MM.1S (cell line): ENCODE measurements at regions not wholly inside any gene's neighbourhood (a gene's known extent, or its start where the extent isn't known, plus 50 kb on each side); places are given as distances from the start of the nearest gene placed in this dataset.

ENCODE experiments used
- DNase-seq: peaks from one replicate; pipeline ENCODE4 v3.0.0-alpha.2; 2015
- H2AFZ ChIP-seq: fragments of 300-600 bp; sonication (generic); 2 replicates; pipeline ENCODE4 v1.6.0; 2016; ENCODE audit warnings: antibody characterized with exemption, low read length
- H3F3A ChIP-seq: fragments of 300-600 bp; sonication (generic); 2 replicates; pipeline ENCODE4 v1.6.1; 2016; ENCODE audit warnings: mild to moderate bottlenecking, antibody characterized with exemption, low read length, moderate library complexity, mixed read lengths; ENCODE audit not compliant: insufficient read depth
- H3K27ac ChIP-seq: fragments of 300-600 bp; sonication (generic); 2 replicates; pipeline ENCODE4 v1.5.1; 2016; ENCODE audit warnings: mild to moderate bottlenecking, low read length
- H3K27me3 ChIP-seq: fragments of 300-600 bp; sonication (generic); replicated peaks from 2 replicates; pipeline ENCODE4 v1.6.0; 2016; ENCODE audit warnings: low read length; ENCODE audit not compliant: insufficient read depth
- H3K36me3 ChIP-seq: fragments of 300-600 bp; sonication (generic); replicated peaks from 2 replicates; pipeline ENCODE4 v1.6.1; 2016; ENCODE audit warnings: mild to moderate bottlenecking, low read length, mixed read lengths; ENCODE audit not compliant: insufficient read depth
- H3K4me1 ChIP-seq: fragments of 300-600 bp; sonication (generic); 2 replicates; pipeline ENCODE4 v1.6.1; 2016; ENCODE audit warnings: low read length, mixed read lengths
- H3K4me2 ChIP-seq: fragments of 300-600 bp; sonication (generic); 2 replicates; pipeline ENCODE4 v1.6.0; 2016; ENCODE audit warnings: low read depth, low read length
- H3K4me3 ChIP-seq: fragments of 300-600 bp; sonication (generic); 2 replicates; pipeline ENCODE4 v1.5.1; 2016; ENCODE audit warnings: low read length, mixed read lengths
- H3K79me2 ChIP-seq: fragments of 300-600 bp; sonication (generic); 2 replicates; pipeline ENCODE4 v1.6.1; 2016; ENCODE audit warnings: mixed run types, low read length, mixed read lengths
- H3K9ac ChIP-seq: fragments of 300-600 bp; sonication (generic); 2 replicates; pipeline ENCODE4 v1.6.1; 2016; ENCODE audit warnings: low read length, mixed read lengths
- H3K9me2 ChIP-seq: fragments of 300-600 bp; sonication (generic); replicated peaks from 2 replicates; pipeline ENCODE4 v1.6.1; 2016; ENCODE audit warnings: mild to moderate bottlenecking, low read length, mixed read lengths; ENCODE audit not compliant: insufficient read depth
- H3K9me3 ChIP-seq: fragments of 300-600 bp; sonication (generic); replicated peaks from 2 replicates; pipeline ENCODE4 v1.6.1; 2016; ENCODE audit warnings: mild to moderate bottlenecking, low read length, mixed read lengths; ENCODE audit not compliant: insufficient read depth
- H4K20me1 ChIP-seq: fragments of 300-600 bp; sonication (generic); 2 replicates; pipeline ENCODE4 v1.6.1; 2016; ENCODE audit warnings: mild to moderate bottlenecking, low read length, moderate library complexity, mixed read lengths; ENCODE audit not compliant: insufficient read depth
- CTCF ChIP-seq: fragments of 300-600 bp; sonication (generic); IDR thresholded peaks from 2 replicates; pipeline ENCODE4 v1.5.1; 2016; ENCODE audit warnings: antibody characterized with exemption, low read length, mixed read lengths
- EZH2 ChIP-seq: fragments of 300-600 bp; sonication (generic); optimal IDR thresholded peaks from 2 replicates; pipeline ENCODE3; 2017; ENCODE audit warnings: low read depth, mild to moderate bottlenecking, antibody characterized with exemption, low read length, mixed read lengths
- EZH2phosphoT487 ChIP-seq: fragments of 300-600 bp; sonication (generic); IDR thresholded peaks from 2 replicates; pipeline ENCODE4 v1.6.1; 2018; ENCODE audit warnings: antibody characterized with exemption, low read length

- Histone ChIP-seq H3K27me3 (no peaks in the 10 kb centered on the region), H3K36me3 (no peaks in the 10 kb centered on the region), H3K9me3 (no peaks in the 10 kb centered on the region), H3K4me3 (no peak overlapping the region), H2AFZ (no peak overlapping the region), H3K4me2 (no peak overlapping the region), H3K9me2 (no peaks in the 10 kb centered on the region), H3K79me2 (no peaks in the 10 kb centered on the region), H3K27ac (no peak overlapping the region), H4K20me1 (no peaks in the 10 kb centered on the region), H3K4me1 (no peaks in the 10 kb centered on the region), H3F3A (no peaks in the 10 kb centered on the region), H3K9ac (no peak overlapping the region)
- TF ChIP-seq EZH2 (no peak), EZH2phosphoT487 (no peak), CTCF (no peak)
- DNase-seq: no peak
These were observed 53.9 kb upstream of the IL17B start for GRCh38 chr5:149432911-149433401.

GRCh38 chr5:149432376-149432775 lies 53.3 kb upstream of the IL17B start:
- Histone ChIP-seq H3K9me2 (no peaks in the 10 kb centered on the region), H4K20me1 (no peaks in the 10 kb centered on the region)

GRCh38 chr5:149429839-149430721 lies 51.0 kb upstream of the IL17B start:
- H3K4me2 ChIP-seq: no peak overlapping the region
- no peaks in the 10 kb centered on the region for H3K36me3 ChIP-seq

More at GRCh38 chr5:149432376-149432775, 53.3 kb upstream of the IL17B start:
- no peaks in the 10 kb centered on the region for H3K36me3 ChIP-seq
- TF ChIP-seq EZH2 (no peak), EZH2phosphoT487 (no peak), CTCF (no peak)
- no peak for DNase-seq
- H3K79me2 ChIP-seq: no peaks in the 10 kb centered on the region
- H3K4me1 ChIP-seq: no peaks in the 10 kb centered on the region
- no peak overlapping the region for H3K9ac ChIP-seq
- no peak overlapping the region for H3K27ac ChIP-seq
- H2AFZ ChIP-seq: no peak overlapping the region
- no peaks in the 10 kb centered on the region for H3F3A ChIP-seq
- no peaks in the 10 kb centered on the region for H3K9me3 ChIP-seq
- H3K4me2 ChIP-seq: no peak overlapping the region
- H3K27me3 ChIP-seq: no peaks in the 10 kb centered on the region
- H3K4me3 ChIP-seq: no peak overlapping the region

More at GRCh38 chr5:149429839-149430721, 51.0 kb upstream of the IL17B start:
- H3K79me2 ChIP-seq: no peaks in the 10 kb centered on the region
- no peak overlapping the region for H3K9ac ChIP-seq
- no peaks in the 10 kb centered on the region for H3K9me3 ChIP-seq
- H2AFZ ChIP-seq: no peak overlapping the region
- DNase-seq: no peak
- no peaks in the 10 kb centered on the region for H3K27me3 ChIP-seq
- H3K9me2 ChIP-seq: no peaks in the 10 kb centered on the region
- no peaks in the 10 kb centered on the region for H4K20me1 ChIP-seq
- H3K4me1 ChIP-seq: no peaks in the 10 kb centered on the region
- TF ChIP-seq EZH2phosphoT487 (no peak), EZH2 (no peak), CTCF (no peak)
- no peak overlapping the region for H3K27ac ChIP-seq
- no peaks in the 10 kb centered on the region for H3F3A ChIP-seq
- no peak overlapping the region for H3K4me3 ChIP-seq
